ENCODE measurements at regions not wholly inside any gene's neighbourhood (a gene's known extent, or its start where the extent isn't known, plus 50 kb on each side); places are given as distances from the start of the nearest gene placed in this dataset.

GRCh38 chr9:111198936-111199335 is 131.1 kb downstream of the OR2K2 start:
- no peak for TF ChIP-seq CTCF (conservative IDR thresholded peaks at IDR 0.05)
- no peak for TF ChIP-seq ZFX (IDR thresholded peaks at IDR 0.05)

Measured in C4-2B (cell line).